ENCODE measurements at regions not wholly inside any gene's neighbourhood (a gene's known extent, or its start where the extent isn't known, plus 50 kb on each side); places are given as distances from the start of the nearest gene placed in this dataset.

GRCh38 chr18:24530630-24531111, 70.2 kb downstream of the HRH4 start:
- peak; percentile 29 to 31 for DNase-seq

GRCh38 chr18:24534271-24534670, 73.8 kb downstream of the HRH4 start:
- no peak for DNase-seq

- DNase-seq = no peak
These were observed 74.3 kb downstream of the HRH4 start for GRCh38 chr18:24534737-24535136.

DNA sequence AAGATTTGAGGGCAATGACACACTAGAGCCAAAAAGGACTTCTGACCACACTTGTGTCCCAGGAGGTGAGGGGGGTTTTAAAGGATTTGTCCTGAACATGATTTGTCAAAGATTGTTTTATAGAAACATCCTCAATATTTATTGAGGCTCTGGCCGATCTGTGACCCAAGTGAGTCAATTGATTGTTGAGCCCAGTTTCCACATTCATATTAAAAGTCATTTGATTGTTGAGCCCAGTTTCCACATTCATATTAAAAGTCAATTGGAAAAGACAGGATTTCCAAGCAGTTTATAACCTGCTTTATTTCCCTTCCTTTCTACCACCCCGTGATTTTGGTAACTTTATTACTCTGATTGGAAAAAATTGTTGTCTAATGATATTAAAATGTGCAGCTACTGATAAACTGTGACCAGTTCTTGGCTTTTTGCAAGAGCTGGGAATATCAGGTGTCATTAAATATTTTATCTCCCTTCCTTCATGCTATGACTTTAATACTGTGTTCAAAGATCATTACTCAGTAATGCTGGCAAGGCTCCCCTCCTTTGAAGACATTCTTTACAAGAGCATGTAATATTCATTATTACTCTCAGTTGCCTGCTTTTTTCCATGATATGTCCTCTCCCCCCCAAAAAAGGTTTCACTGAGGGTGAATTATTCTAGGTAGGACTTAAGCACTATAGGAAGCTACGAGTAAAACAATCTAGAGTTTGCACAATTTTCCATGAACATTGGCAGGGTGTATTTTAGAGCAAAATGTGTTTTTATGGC, 75.3 kb downstream of the HRH4 start:
- DNase-seq = no peak

DNA sequence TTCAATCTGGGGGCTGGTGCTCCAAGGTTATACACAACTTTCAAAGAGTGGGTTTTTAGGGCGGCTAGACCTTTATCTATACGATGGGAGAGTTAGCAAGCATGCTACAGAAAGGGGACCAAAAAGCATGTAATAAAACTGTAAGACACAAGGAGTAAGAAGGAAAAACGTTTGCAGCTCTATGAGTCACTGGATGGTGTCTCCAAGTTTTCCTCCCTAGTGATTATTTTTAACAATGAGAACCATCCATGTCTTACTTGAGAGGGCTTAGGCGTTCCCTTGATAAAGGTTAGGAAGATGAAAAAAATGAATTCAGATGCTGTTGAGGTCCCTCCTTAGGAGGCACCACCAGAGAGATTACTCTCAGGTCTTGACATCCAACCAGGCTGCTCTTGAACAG, 75.9 kb downstream of the HRH4 start:
- DNase-seq = no peak

DNA sequence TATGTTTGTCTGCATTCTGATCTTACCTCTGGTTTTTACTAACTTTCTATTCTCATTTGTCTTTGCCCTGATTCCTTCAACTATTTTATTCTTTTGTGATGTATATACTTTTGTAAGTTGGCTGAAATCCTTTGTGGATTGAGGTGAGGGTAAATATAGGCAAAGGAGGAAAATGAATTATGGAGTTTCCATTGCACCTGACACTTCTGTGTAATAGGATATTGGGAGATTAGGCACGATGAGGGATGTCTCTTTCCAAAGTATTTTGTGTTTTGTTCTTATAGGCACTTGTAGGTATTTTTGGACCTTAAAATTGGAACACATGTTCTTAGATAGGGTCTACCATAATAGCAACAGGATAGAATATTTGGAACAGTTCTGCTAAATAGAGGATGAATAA, 76.4 kb downstream of the HRH4 start:
- DNase-seq = no peak

- no peak for DNase-seq
These were observed 78.2 kb downstream of the HRH4 start for GRCh38 chr18:24538414-24539264.

DNA sequence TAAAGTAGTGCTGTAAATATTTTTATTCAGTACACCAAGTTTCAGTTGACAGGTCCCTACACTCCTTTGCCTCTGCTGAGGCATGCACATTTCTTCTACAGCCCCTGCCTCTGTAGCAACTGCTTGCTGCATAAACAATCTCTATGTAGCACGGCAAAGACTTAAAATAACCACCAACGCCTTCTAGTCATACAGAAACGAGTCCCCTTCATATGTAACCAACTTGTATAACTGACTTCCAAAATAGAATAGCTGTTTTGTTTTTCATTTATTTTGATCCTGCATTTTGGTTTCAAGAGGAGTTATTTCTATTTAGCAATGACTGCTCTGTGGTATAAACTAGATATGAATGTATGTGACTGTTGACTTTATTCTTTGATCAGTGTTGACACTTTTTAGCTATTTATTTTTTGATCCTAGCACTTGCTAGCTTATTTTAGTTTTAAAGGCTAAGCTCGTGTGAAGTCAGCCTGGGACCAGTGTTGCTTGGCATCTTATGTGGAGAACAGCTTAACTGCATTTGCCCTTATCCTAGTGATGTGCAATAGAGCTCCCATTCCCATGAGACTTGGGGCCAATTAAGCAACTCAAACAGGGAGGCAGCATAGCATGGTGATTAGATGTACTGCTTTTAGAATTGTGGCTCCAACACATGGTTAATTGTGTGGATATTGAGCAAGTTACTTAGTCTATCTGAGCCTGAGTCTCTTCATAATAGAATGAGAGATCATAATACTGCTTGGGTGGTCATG, 79.6 kb downstream of the HRH4 start:
- DNase-seq = no peak

- DNase-seq = no peak
These were observed 80.5 kb downstream of the HRH4 start for GRCh38 chr18:24540896-24541295.

GRCh38 chr18:24543086-24543794, 82.8 kb downstream of the HRH4 start:
- no peak for DNase-seq

DNA sequence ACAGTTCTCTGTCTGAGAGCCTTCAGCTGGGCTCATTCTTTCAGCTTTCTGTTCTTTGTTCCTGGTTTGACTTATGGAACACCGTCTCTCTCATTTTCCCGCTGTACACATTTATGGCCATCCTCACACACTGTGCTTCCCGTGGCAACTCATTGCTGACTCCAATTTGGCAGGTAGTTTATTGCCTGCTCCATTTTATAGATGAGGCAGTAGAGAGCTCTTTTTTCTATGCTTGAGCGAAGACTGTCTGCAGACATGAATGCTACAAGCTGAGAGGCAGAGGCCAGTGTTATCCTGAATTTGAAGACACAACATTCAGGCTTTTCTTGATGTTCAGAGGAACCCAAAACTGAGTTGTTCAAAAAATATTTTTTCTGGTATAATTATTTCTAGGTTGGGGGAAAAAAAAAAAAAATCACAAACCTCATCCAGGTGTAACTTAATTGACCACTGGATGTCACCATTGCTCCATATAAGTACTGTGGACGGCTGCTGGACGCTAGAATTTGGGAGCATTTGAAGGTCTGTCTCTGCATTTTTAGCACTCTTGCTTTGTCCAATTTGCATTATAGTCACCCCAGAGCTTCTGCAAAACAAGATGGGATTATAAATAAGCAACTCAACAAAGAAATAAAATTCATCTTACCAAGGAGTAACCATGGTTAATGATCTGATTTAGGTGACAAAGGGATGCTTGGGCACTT, 83.5 kb downstream of the HRH4 start:
- no peak for DNase-seq

DNA sequence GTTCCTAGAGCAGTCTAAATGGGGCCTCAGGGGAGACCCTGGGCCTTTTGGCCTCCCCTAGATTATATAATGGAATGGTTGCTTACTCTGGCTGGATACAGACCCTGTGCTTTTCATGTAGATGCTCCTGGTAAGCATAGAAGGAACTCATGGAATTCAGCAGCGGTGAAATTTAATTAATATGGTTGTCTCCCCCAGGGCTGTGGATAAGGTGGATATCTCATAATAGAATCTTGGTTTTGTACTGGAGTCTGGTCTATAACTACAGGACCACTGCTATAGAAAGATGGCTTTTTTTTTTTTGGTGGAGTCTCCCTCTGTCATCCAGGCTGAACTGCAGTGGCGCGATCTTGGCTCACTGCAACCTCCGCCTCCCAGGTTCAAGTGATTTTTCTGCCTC, 84.5 kb downstream of the HRH4 start:
- no peak for DNase-seq

DNA sequence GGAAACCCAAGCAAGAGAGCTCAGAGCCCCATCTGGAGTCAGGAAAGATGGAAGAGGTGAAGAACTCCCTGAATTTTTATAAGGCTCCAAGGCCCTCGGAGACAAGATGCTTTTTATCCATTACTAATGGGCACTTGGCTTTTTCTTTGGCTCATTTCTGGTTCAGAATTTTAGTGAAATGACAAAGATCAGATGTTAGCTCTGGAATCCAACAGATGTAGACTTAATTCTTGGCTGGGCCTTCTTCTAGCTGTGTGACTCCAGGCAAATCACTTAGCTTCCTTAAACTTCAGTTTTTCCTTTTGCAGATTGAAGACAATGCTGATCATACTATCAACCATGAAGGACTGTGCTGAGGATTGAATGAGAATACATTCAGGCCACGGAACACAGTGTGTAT, 85.2 kb downstream of the HRH4 start:
- DNase-seq = no peak

DNA sequence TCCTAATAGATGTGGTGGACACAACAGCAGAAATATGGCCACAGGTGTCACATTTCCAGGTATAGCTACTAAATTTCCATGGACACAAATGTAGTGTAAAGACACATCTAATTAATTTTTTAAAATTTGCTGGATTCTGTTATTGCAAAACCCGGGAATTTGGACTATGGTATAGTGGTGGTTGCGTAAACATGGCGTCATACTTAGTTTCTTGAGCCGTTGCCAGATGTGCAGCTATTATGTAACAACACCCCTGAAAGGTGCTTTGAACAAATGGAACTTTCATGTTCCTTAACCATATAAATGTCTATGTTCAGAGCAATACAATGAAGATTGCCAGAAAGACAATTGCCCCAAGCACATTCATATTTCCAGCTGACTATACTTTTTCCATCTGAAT, 85.9 kb downstream of the HRH4 start:
- DNase-seq = no peak

GRCh38 chr18:24548583-24548982, 88.1 kb downstream of the HRH4 start:
- DNase-seq = no peak

DNA sequence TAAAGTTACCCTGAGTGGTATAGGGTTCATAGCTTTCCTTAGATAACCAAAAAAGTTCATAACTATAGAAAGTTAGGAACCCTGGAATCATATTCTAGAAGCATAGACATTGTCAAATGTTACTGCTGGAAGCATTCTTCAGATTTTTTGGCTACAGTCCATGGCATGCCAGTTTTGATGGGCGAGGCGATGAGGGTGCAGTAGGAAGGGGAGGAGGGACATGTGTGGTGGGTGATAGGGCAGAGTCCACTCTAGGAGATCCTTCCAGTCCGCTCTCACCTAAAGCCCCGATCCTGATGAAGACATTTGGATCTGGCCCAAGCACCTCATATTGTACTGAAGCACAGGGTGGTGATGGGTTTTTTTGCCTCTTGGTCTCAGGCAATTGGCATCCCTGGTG, 91.8 kb downstream of the HRH4 start:
- no peak for DNase-seq

- DNase-seq = no peak
These were observed 93.3 kb downstream of the HRH4 start for GRCh38 chr18:24553571-24554285.

- DNase-seq = no peak
These were observed 98.0 kb downstream of the HRH4 start for GRCh38 chr18:24558403-24558802.

GRCh38 chr18:24559526-24559925, 99.1 kb downstream of the HRH4 start:
- DNase-seq = no peak

DNA sequence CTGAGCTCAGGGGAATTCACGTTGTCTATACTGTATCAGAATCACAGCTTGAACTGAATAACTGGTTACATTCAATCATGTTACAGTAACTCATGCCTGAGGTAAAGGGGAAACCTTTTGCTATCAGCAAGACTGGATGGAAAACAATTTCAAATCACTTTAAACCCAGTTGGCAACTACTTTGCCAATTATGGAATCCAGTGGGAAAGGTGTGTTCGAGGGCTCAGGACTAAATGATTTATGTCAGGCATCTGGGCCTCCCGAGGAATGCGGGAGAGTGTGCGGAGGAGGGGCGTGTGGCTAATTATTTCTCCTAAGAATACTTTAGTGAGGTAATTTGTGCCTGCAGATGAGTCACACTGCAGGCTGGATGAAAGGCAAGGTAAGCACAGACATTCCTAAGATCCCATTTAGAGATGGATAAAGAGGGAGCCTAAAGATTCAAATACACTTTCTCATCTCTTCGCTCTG, 100.1 kb downstream of the HRH4 start:
- DNase-seq = no peak

DNA sequence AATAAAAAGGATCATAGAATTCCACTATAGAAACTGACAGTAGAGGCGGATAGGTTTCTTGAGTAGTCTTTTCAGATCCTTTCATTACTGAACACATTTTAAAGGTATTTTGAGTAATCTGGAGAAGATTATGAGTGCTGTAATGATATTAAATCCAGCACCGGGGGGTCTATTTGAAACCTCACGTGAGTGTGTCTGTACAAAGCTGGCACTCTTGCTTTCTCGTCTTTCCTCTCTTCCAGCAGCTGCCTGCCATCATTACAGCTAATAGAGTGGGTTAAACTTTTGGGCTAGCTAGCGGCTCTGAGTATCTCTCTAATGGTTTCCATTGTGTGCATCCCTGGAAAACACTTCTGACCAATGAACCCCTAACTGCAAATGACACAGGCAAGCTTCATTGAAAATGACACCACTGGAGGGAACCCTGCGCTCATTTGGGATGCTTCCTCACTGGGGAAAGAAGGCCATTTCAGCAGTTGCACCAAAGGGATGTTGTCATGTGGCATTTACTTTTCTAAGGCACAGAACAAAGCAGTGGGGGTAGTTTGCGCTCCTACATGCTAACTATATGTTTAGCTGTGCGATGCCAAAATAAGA, 101.0 kb downstream of the HRH4 start:
- no peak for DNase-seq
